Urothelium cell line (cell line): ENCODE measurements at regions not wholly inside any gene's neighbourhood (a gene's known extent, or its start where the extent isn't known, plus 50 kb on each side); places are given as distances from the start of the nearest gene placed in this dataset.

Experiments used
- DNase-seq: peaks from one replicate; pipeline ENCODE4 v3.0.0; 2011; ENCODE audit warnings: low spot score, mixed read lengths
- FAIRE-seq: peaks from 2 replicates; lab custom pipeline; 2011; peaks lifted over from hg19 to GRCh38; lab: Jason Lieb, UNC

GRCh38 chr7:370775-371118 is 80.8 kb downstream of the FOXL3 start:
- no peak for FAIRE-seq

GRCh38 chr7:371119-371778 is 81.3 kb downstream of the FOXL3 start:
- FAIRE-seq (peak; percentile 32), DNase-seq (no peak)

More at GRCh38 chr7:370775-371118, 80.8 kb downstream of the FOXL3 start:
- DNase-seq, result no peak

DNA sequence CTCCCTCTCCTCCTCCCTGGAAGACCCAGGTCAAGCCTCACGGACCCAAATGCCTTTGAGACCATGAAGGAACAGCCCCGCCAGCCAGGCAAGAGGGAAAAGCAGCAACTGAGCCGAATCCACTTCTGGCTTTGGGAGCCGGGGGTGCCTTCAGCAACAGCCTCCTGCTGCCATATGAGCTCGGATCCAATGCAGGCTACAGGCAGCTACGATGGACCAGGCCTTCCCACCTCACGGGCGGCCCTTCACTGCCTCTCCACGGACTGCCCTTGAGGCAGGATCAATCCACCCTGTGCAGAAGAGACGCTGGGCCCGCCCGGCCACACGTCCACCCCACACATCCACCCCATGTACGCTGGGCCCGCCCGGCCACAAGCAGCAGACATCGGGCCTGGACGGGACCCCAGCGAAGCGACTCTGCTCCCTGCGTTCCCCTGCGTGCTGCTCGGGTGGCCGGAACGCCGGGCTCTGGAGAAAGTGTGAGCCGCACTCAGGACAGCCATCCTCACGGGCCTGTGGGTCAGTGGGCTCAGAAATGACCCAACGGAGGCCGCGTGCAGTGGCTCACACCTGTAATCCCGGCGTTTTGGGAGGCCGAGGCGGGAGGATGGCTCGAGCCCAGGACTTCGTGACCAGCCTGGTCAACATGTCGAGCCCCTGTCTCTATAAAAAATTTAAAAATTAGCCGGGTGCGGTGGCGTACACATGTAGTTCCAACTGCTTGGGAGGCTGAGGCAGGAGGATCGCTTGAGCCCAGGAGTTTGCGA is 82.0 kb downstream of the FOXL3 start:
- FAIRE-seq, result peak; percentile 56

GRCh38 chr7:372546-372931 is 82.6 kb downstream of the FOXL3 start:
- no peak for FAIRE-seq

More for the DNA sequence above, 82.0 kb downstream of the FOXL3 start:
- no peak for DNase-seq

DNA sequence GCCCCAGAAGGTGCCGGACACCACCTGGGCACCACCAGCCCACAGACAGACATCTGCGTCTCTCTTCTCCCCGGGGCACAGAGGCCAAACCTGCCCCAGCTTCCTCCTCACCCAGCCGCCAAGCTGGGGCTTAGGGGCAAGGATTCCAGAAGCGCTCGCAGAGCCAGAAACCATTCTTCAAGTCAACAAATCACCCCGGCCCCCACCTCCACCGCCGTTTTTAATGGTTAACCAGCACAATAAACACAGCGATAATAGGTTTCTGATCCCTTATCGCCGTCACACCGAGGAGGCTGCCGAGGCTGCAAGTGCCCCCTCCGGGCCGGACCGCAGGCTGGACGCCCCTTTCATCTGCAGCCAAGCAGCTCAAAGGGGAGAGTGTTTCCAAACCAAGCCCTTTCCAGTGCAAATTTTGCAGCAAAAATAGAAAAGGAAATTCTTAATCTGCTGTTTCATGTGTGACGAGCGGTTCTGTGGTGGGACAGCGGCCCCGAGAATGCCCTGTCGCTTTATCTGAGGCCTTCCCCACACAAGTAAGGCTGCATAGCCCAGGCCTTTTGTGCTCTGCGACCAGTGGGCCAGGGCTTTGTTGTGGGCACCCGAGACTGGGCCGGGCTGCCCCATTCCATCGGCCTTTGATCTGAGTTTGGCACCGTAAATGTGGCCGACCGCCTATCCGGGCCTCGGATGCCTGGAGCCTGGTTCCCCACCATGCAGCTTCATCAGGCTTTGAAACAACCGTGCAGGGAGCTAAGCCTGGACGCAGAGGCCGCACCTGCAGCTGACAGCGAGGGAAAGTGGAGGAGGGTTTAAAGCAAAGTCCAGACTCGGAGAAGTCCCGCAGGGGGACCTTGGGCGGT is 83.2 kb downstream of the FOXL3 start:
- FAIRE-seq, result no peak

More at GRCh38 chr7:372546-372931, 82.6 kb downstream of the FOXL3 start:
- no peak for DNase-seq

GRCh38 chr7:373818-374705 is 84.1 kb downstream of the FOXL3 start:
- no peak for DNase-seq
- no peak for FAIRE-seq

More for the DNA sequence above, 83.2 kb downstream of the FOXL3 start:
- no peak for DNase-seq

GRCh38 chr7:374706-375311 is 84.8 kb downstream of the FOXL3 start:
- DNase-seq, result no peak
- no peak for FAIRE-seq

GRCh38 chr7:375321-375831 is 85.4 kb downstream of the FOXL3 start:
- no peak for DNase-seq
- no peak for FAIRE-seq

- no peak for FAIRE-seq
- DNase-seq, result no peak
Measured at GRCh38 chr7:375901-376305, 85.9 kb downstream of the FOXL3 start.

- FAIRE-seq (no peak), DNase-seq (no peak)
Measured at GRCh38 chr7:376306-377079, 86.5 kb downstream of the FOXL3 start.

DNA sequence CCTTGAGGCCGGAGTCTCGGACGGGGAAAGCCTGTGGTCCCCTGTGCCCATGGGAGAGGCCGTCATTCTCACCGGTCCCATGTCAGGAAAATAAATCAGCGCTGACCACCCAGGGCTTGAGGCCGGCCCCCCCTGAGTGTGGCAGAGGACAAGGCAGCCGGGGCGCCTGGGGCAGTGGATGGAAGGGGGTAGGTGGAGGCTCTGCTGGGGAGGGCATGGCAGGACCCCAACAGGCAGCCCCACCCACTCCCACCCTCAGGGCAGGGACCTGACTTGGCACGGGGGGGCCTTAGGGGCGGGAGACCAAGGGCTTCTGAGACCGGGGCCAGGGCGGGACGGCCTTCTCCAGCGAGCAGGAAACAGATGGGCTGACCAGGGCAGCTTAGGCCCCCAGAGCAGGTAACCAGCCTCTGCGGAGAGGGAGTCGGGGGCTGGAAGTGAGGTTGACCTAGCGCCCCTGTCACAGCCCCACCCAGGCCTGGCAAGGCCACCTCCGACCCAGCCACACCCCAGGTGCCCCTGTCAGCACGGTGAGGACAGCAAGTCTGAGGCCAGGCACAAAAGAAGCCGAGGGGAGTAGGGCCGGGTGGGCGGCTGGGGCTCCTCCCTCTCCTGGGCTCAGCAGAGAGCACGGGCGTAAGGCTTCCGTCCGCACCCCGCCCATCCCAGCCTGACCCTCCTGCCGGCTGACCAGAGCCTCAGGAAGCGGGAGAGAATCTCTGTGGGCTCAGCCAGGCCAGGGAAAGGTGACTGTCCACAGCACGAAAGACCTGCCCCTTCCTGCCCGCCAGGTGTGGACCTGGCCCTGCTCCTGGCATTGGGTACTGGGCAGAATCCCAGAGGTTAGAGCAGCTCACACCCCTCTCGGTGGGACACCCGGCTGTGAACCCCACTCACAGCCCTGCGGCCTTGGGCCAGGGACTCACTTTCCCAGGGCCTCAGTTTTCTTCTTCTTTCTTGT is 87.4 kb downstream of the FOXL3 start:
- no peak for FAIRE-seq

DNA sequence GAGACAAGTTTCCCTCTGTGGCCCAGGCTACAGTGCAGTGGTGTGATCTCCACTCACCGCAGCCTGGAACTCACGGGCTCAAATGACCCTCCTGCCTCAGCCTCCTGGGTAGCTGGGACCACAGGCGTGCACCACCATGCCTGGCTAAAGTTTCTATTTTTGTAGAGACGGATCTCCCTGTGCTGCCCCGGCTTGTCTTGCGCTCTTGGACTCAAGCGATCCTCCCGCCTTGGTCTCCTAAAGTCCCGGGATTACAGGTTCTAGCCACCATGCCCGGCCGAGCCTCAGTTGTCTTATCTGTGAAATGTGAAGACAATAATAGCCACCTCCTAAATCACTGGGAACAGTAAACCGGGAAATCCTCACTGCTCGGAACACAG is 88.1 kb downstream of the FOXL3 start:
- no peak for FAIRE-seq
- DNase-seq, result no peak

More for the DNA sequence above, 87.4 kb downstream of the FOXL3 start:
- DNase-seq, result no peak

DNA sequence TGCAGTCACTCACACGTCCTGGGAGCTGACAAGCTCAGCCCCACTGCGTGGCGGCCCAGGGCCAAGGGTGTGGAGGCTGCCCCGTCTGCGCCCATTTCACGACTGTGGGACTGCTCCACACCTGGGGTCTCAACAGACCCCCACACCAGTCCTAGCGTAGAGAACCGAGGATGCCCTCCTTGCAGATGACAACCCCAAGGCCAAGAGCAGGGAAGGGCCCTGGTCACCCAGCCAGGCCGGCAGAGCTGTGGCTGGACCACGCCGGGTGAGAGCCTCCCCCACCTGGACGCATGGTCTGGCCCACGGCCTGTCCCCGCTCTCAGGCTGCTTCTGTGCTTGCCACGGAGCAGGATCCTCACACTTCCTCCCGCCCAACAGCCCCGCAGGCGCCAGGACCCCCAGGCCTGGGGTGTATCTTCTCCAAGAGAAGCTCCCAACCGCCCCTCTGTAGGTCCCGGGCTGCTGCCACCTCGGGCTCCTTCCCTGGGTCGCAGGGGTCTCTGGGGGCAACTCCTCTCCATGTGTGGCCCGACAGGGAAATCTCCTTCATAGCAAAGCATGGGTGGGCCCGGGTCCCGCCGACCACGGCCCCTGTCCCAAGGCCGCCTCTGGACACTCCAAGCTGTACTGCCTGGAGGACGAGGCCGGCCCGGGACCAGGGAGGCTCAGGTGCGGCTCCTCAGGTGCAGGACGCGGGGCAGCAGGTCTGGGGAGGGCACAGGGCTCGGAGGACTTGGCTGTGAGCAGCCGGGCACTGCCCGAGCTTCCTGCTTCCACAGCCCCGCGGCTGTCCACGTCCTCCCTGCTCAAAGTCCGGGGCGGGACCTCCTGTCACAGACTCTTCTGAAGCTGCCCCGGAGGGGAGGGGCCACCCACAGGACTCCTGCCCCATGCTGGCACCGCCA is 88.8 kb downstream of the FOXL3 start:
- DNase-seq, result no peak
- FAIRE-seq, result no peak

DNA sequence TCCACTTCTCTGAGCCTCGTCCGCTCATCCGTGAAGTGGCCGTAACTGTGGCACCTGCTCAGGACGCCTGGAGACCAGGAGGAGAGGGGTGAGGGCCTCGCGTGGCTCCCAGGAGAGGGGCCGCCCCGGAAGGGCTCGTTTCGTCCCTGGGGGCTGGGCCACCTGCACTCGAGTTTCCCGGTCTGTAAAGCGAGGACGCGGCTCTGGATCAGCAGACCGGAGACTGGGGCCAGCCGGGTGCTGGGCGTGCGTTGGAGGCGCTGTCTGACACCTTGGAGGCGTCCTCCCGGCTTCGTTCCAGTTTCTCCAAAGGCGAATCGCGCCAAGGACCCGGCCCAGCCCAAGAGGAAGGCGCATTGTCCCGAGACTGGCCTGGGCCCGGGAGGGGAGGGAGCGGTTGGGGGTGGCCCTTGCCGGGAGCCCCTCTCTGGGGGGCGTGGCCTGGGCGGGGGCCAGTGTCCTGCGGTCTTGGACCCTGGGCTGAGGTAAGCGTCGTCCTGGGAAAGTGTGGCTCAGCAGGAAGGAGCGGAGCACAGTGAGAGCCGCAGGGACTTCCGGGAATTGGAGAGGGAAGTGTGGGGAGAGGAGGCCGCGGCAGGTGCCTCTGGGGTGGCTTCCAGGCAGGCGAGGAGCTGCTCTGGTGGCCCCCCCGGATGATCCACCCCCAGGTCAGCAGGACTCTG is 89.6 kb downstream of the FOXL3 start:
- no peak for FAIRE-seq
- DNase-seq, result no peak

GRCh38 chr7:380139-380485 is 90.1 kb downstream of the FOXL3 start:
- no peak for FAIRE-seq

DNA sequence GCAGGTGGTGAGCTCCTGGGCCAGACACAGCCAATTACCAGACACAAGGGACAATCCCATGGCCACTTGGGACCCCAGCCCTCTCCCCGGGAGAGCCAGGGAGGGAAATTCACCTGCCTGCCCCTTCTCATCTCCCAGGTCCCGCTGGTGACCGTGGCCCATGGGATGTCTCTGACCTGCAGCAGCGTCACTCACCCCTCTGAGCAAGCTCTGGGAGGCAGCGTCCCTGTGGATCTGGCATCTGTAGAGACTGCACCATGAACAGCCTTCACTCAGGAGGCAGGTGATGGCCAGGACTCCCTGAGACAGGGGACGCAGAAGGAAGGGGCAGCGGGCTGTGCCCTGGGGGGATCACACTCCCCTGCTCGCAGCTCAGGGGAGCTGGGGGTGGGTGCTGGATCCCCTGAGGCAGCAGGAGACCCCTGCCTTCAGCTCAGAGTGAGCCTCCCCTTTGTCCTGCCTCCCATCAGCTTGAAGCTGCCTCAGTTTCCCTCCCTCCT is 90.8 kb downstream of the FOXL3 start:
- FAIRE-seq (no peak), DNase-seq (no peak)

More at GRCh38 chr7:380139-380485, 90.1 kb downstream of the FOXL3 start:
- no peak for DNase-seq
